ACHN (cell line): ENCODE measurements at regions not wholly inside any gene's neighbourhood (a gene's known extent, or its start where the extent isn't known, plus 50 kb on each side); places are given as distances from the start of the nearest gene placed in this dataset.

Experiments
- DNase-seq: peaks from one replicate; pipeline ENCODE4 v3.0.0-alpha.2; 2015
- in situ Hi-C: cut with HindIII; loops from 2 replicates; pipeline ENCODE4 v1.10.0; 2017; ENCODE audit warnings: low sequenced_read_pairs, low pct_ligation_motif_present, low pct_unique_long_range_greater_than_20kb

GRCh38 chr7:45461026-45461425 lies 113.1 kb upstream of the ADCY1 start:
- in situ Hi-C loops: no loop called here
- DNase-seq: no peak

- in situ Hi-C loops: no loop called here
- DNase-seq: no peak
Measured at GRCh38 chr7:45469103-45469502, 105.1 kb upstream of the ADCY1 start.

GRCh38 chr7:45470031-45470430 lies 104.1 kb upstream of the ADCY1 start:
- no peak for DNase-seq
- in situ Hi-C loops: no loop called here

GRCh38 chr7:45479781-45480180 lies 94.4 kb upstream of the ADCY1 start:
- in situ Hi-C loops: no loop called here
- DNase-seq: no peak

GRCh38 chr7:45482451-45482850 lies 91.7 kb upstream of the ADCY1 start:
- in situ Hi-C loops: no loop called here

GRCh38 chr7:45484094-45484493 lies 90.1 kb upstream of the ADCY1 start:
- in situ Hi-C loops: no loop called here
- no peak for DNase-seq

More at GRCh38 chr7:45482451-45482850, 91.7 kb upstream of the ADCY1 start:
- no peak for DNase-seq

GRCh38 chr7:45486575-45486974 lies 87.6 kb upstream of the ADCY1 start:
- in situ Hi-C loops: no loop called here
- no peak for DNase-seq

GRCh38 chr7:45494885-45495284 lies 79.3 kb upstream of the ADCY1 start:
- in situ Hi-C loops: no loop called here
- no peak for DNase-seq

GRCh38 chr7:45495618-45496017 lies 78.5 kb upstream of the ADCY1 start:
- in situ Hi-C loops: no loop called here
- no peak for DNase-seq

GRCh38 chr7:45500257-45500656 lies 73.9 kb upstream of the ADCY1 start:
- DNase-seq: no peak
- in situ Hi-C loops: no loop called here

GRCh38 chr7:45501791-45502190 lies 72.4 kb upstream of the ADCY1 start:
- DNase-seq: no peak
- in situ Hi-C loops: no loop called here

GRCh38 chr7:45506059-45506458 lies 68.1 kb upstream of the ADCY1 start:
- no peak for DNase-seq
- in situ Hi-C loops: no loop called here

GRCh38 chr7:45509222-45509621 lies 64.9 kb upstream of the ADCY1 start:
- in situ Hi-C loops: no loop called here

GRCh38 chr7:45511721-45512597 lies 62.2 kb upstream of the ADCY1 start:
- in situ Hi-C loops: no loop called here
- DNase-seq: no peak

More at GRCh38 chr7:45509222-45509621, 64.9 kb upstream of the ADCY1 start:
- DNase-seq: no peak

GRCh38 chr7:45514944-45515343 lies 59.2 kb upstream of the ADCY1 start:
- in situ Hi-C loops: no loop called here
- no peak for DNase-seq

- in situ Hi-C loops: no loop called here
- no peak for DNase-seq
Measured at GRCh38 chr7:45515346-45515745, 58.8 kb upstream of the ADCY1 start.
